IMR-90 (cell line): ENCODE measurements at regions not wholly inside any gene's neighbourhood (a gene's known extent, or its start where the extent isn't known, plus 50 kb on each side); places are given as distances from the start of the nearest gene placed in this dataset.

Source experiments
- ATAC-seq: fragments of 200-7000 bp; cut with Tn5 transposase; 2 replicates; pipeline ENCODE4 v1.9.1; 2020; ENCODE audit warnings: low read depth, mild to moderate bottlenecking, moderate library complexity
- BruUV-seq: library from RNA; stranded (reverse); fragments of 400-500 nt; replicated peaks from 2 replicates; lab custom pipeline; 2021; lab: Mats Ljungman, UMichigan
- CTCF ChIA-PET: fragments of 300-600 bp; formaldehyde crosslinking; extraction: SDS; loops from one replicate; lab custom pipeline; 2021; ENCODE audit warnings: antibody characterized with exemption; lab: Yijun Ruan, JAX
- POLR2A ChIA-PET: fragments of 300-600 bp; sonication (Branson Sonifier 250); formaldehyde crosslinking; loops from one replicate; lab custom pipeline; 2022; ENCODE audit warnings: antibody characterized with exemption; ENCODE audit not compliant: unreplicated experiment; lab: Charles Lee
- DNase-seq: peaks from one replicate; pipeline ENCODE4 v3.0.0; 2013
- H2AFZ ChIP-seq: replicated peaks from 2 replicates; pipeline ENCODE3; 2013; ENCODE audit warnings: low read length, mild to moderate bottlenecking; ENCODE audit not compliant: poor library complexity
- H2AK5ac ChIP-seq: 2 replicates; pipeline ENCODE4 v1.6.1; 2013; ENCODE audit warnings: low read depth, low read length, inconsistent platforms
- H2AK9ac ChIP-seq: replicated peaks from 2 replicates; pipeline ENCODE3; 2013; ENCODE audit warnings: mild to moderate bottlenecking, low read depth, low read length, moderate library complexity; ENCODE audit not compliant: poor library complexity
- H2BK120ac ChIP-seq: 2 replicates; pipeline ENCODE4 v1.6.1; 2013; ENCODE audit warnings: low read depth, low read length, inconsistent platforms
- H2BK15ac ChIP-seq: 3 replicates; pipeline ENCODE4 v1.6.1; 2013; ENCODE audit warnings: low read depth, low read length, inconsistent platforms
- H2BK20ac ChIP-seq: 2 replicates; pipeline ENCODE4 v1.6.1; 2013; ENCODE audit warnings: low read depth, mild to moderate bottlenecking, inconsistent platforms, low read length, moderate library complexity
- H2BK5ac ChIP-seq: 2 replicates; pipeline ENCODE4 v1.6.1; 2013; ENCODE audit warnings: mild to moderate bottlenecking, low read depth, low read length, inconsistent platforms; ENCODE audit not compliant: poor library complexity, severe bottlenecking
- H3K14ac ChIP-seq: replicated peaks from 2 replicates; pipeline ENCODE4 v1.6.1; 2013; ENCODE audit warnings: low read depth, low read length, inconsistent platforms
- H3K18ac ChIP-seq: 2 replicates; pipeline ENCODE4 v1.6.1; 2013; ENCODE audit warnings: low read depth, low read length, control low read depth
- H3K23ac ChIP-seq: 2 replicates; pipeline ENCODE4 v1.6.1; 2013; ENCODE audit warnings: low read depth, low read length, inconsistent platforms
- H3K27ac ChIP-seq: 2 replicates; pipeline ENCODE4 v1.5.1; 2013; ENCODE audit warnings: mild to moderate bottlenecking, control low read depth, low read length; ENCODE audit not compliant: insufficient read depth
- H3K27me3 ChIP-seq: 2 replicates; pipeline ENCODE4 v1.6.1; 2013; ENCODE audit warnings: low read length; ENCODE audit not compliant: control insufficient read depth, insufficient read depth
- H3K36me3 ChIP-seq: 2 replicates; pipeline ENCODE4 v1.6.1; 2013; ENCODE audit warnings: low read length, mixed read lengths; ENCODE audit not compliant: control insufficient read depth, insufficient read depth
- H3K4ac ChIP-seq: 2 replicates; pipeline ENCODE4 v1.6.1; 2013; ENCODE audit warnings: low read depth, low read length, inconsistent platforms
- H3K4me1 ChIP-seq: 2 replicates; pipeline ENCODE4 v1.6.1; 2013; ENCODE audit warnings: low read length, mixed read lengths; ENCODE audit not compliant: control insufficient read depth, insufficient read depth
- H3K4me2 ChIP-seq: 2 replicates; pipeline ENCODE4 v1.6.1; 2013; ENCODE audit warnings: low read depth, mild to moderate bottlenecking, control low read depth, low read length, moderate library complexity
- H3K4me3 ChIP-seq: 2 replicates; pipeline ENCODE4 v1.5.1; 2013; ENCODE audit warnings: low read depth, mild to moderate bottlenecking, control low read depth, low read length, moderate library complexity; ENCODE audit not compliant: insufficient read depth
- H3K56ac ChIP-seq: 2 replicates; pipeline ENCODE4 v1.6.1; 2013; ENCODE audit warnings: low read length, inconsistent platforms; ENCODE audit not compliant: insufficient read depth; ENCODE audit errors: extremely low read depth
- H3K79me1 ChIP-seq, 2 experiments: 2 replicates each; pipeline ENCODE4 v1.6.1; 2013; ENCODE audit warnings: low read length in 2 of 2, inconsistent platforms in 1 of 2, low read depth in 1 of 2
- H3K9ac ChIP-seq: 2 replicates; pipeline ENCODE4 v1.6.1; 2013; ENCODE audit warnings: low read depth, low read length, control low read depth
- H3K9me1 ChIP-seq: 2 replicates; pipeline ENCODE4 v1.6.1; 2013; ENCODE audit warnings: low read length, inconsistent platforms; ENCODE audit not compliant: insufficient read depth
- H3K9me3 ChIP-seq: 2 replicates; pipeline ENCODE4 v1.6.1; 2013; ENCODE audit warnings: low read length; ENCODE audit not compliant: control insufficient read depth, insufficient read depth
- H4K20me1 ChIP-seq: 2 replicates; pipeline ENCODE4 v1.6.1; 2013; ENCODE audit warnings: low read length, inconsistent platforms; ENCODE audit not compliant: insufficient read depth
- H4K5ac ChIP-seq: 2 replicates; pipeline ENCODE4 v1.6.1; 2013; ENCODE audit warnings: mild to moderate bottlenecking, low read depth, low read length, control low read depth
- H4K8ac ChIP-seq, 2 experiments: 2 replicates each; pipeline ENCODE4 v1.6.1; 2013; ENCODE audit warnings: low read depth in 2 of 2, low read length in 2 of 2, control low read depth in 1 of 2, inconsistent platforms in 1 of 2
- H4K91ac ChIP-seq: 2 replicates; pipeline ENCODE4 v1.6.1; 2013; ENCODE audit warnings: low read depth, low read length, inconsistent platforms; ENCODE audit not compliant: insufficient read depth
- CEBPB ChIP-seq: IDR thresholded peaks from 2 replicates; pipeline ENCODE4 v1.6.1; 2012; ENCODE audit warnings: low read depth, low read length, improper control_type of control experiment
- CTCF ChIP-seq: conservative IDR thresholded peaks from 2 replicates; pipeline ENCODE4 v1.5.1; 2012; ENCODE audit warnings: mild to moderate bottlenecking, low read depth, low read length, improper control_type of control experiment
- MAZ ChIP-seq: IDR thresholded peaks from 2 replicates; pipeline ENCODE4 v1.6.1; 2012; ENCODE audit warnings: low read depth, mild to moderate bottlenecking, low read length, improper control_type of control experiment, moderate library complexity, borderline replicate concordance
- MXI1 ChIP-seq: IDR thresholded peaks from 2 replicates; pipeline ENCODE4 v1.6.1; 2012; ENCODE audit warnings: low read depth, mild to moderate bottlenecking, low read length, moderate library complexity, borderline replicate concordance
- RAD21 ChIP-seq: IDR thresholded peaks from 2 replicates; pipeline ENCODE4 v1.6.1; 2012; ENCODE audit warnings: low read length, improper control_type of control experiment
- RCOR1 ChIP-seq: IDR thresholded peaks from 2 replicates; pipeline ENCODE4 v1.6.1; 2012; ENCODE audit warnings: mild to moderate bottlenecking, low read length, improper control_type of control experiment; ENCODE audit not compliant: insufficient replicate concordance
- SMC3 ChIP-seq: fragments of 150-350 bp; IDR thresholded peaks from 2 replicates; pipeline ENCODE4 v1.6.1; 2016; ENCODE audit warnings: low read depth, mild to moderate bottlenecking, antibody characterized with exemption, low read length, moderate library complexity
- WGBS, 2 experiments: methylation state at CpG; one replicate each; pipeline versions ENCODE4 v1.1.5 to v1.1.7; 2013; ENCODE audit warnings: missing lambda C conversion rate in 2 of 2; ENCODE audit not compliant: insufficient read length in 1 of 2; ENCODE audit errors: extremely low coverage in 2 of 2; 5-methylcytosine and 5-hydroxymethylcytosine counted together
- dilution Hi-C: fragments of 300-500 bp; cut with HindIII; formaldehyde crosslinking; loops from one replicate; pipeline ENCODE4 v1.14.3; 2018; ENCODE audit warnings: low sequenced_read_pairs; ENCODE audit not compliant: unreplicated experiment
- in situ Hi-C: fragments of 300-500 bp; cut with MboI; formaldehyde crosslinking; loops from 3 replicates; pipeline ENCODE4 v1.14.3; 2019; ENCODE audit warnings: low sequenced_read_pairs, inconsistent platforms, mixed read lengths
- intact Hi-C: fragments of 100-400 bp; cut with micrococcal nuclease; formaldehyde crosslinking; loops from 2 replicates; pipeline ENCODE4 v1.10.0; 2022

- no peak for TF ChIP-seq CEBPB
These were observed 57.1 kb upstream of the ANKFN1 start (continued) for GRCh38 chr17:56096026-56096810.

GRCh38 chr17:56098746-56099145, 54.5 kb upstream of the ANKFN1 start:
- no peaks in the 10 kb centered on the region for H3K79me1 ChIP-seq
- peaks cover 1% of the 10 kb centered on the region; the same call in 1 of the 2 replicates for H3K27me3 ChIP-seq
- no peak overlapping the region for H2BK15ac ChIP-seq
- BruUV-seq: no TSS peak
- H3K56ac ChIP-seq: no peak overlapping the region
- H3K9me1 ChIP-seq: peaks cover 2% of the 10 kb centered on the region; the same call in 1 of the 2 replicates
- H3K23ac ChIP-seq: no peak overlapping the region
- no peak overlapping the region for H3K9ac ChIP-seq
- no peak overlapping the region for H3K4me3 ChIP-seq
- no peak overlapping the region for H3K4ac ChIP-seq
- no peak overlapping the region for H2AFZ ChIP-seq
- no peak overlapping the region for H2BK5ac ChIP-seq
- no peak overlapping the region for H2AK5ac ChIP-seq
- H4K91ac ChIP-seq: no peak overlapping the region
- no peaks in the 10 kb centered on the region for H3K36me3 ChIP-seq
- no peak overlapping the region for H3K14ac ChIP-seq
- H3K18ac ChIP-seq: no peak overlapping the region
- peaks cover 2% of the 10 kb centered on the region for H3K4me1 ChIP-seq
- H3K4me2 ChIP-seq: no peak overlapping the region
- TF ChIP-seq RAD21 (no peak), RCOR1 (no peak), MXI1 (no peak), CTCF (no peak), CEBPB (no peak), MAZ (no peak), SMC3 (no peak)
- WGBS, 2 experiments: no CpG with 5 or more reads among the region's 4 CpGs
- DNase-seq (no peak), ATAC-seq (no peak)
- in situ Hi-C loops: no loop called here
- H2BK120ac ChIP-seq: no peak overlapping the region
- no peak overlapping the region for H2AK9ac ChIP-seq
- H4K5ac ChIP-seq: no peak overlapping the region
- no peak overlapping the region for H4K8ac ChIP-seq
- H3K9me3 ChIP-seq: no peaks in the 10 kb centered on the region
- POLR2A ChIA-PET: no interaction called here
- no peak overlapping the region for H3K27ac ChIP-seq
- CTCF ChIA-PET: no interaction called here
- intact Hi-C loops: no loop called here
- H2BK20ac ChIP-seq: no peak overlapping the region
- H4K20me1 ChIP-seq: no peaks in the 10 kb centered on the region
- dilution Hi-C loops: no loop called here
